ENCODE measurements at regions not wholly inside any gene's neighbourhood (a gene's known extent, or its start where the extent isn't known, plus 50 kb on each side); places are given as distances from the start of the nearest gene placed in this dataset.

GRCh38 chr5:25964009-25964372 is 1074.4 kb downstream of the CDH9 start (continued):
- TF ChIP-seq ZNF142 (CRISPR knock-in tag; IDR thresholded peaks at IDR 0.05) (no peak), NFYB (CRISPR knock-in tag; IDR thresholded peaks at IDR 0.05) (no peak), RXRA (CRISPR knock-in tag; IDR thresholded peaks at IDR 0.05) (no peak), TFDP2 (CRISPR knock-in tag; IDR thresholded peaks at IDR 0.05) (no peak), KLF6 (CRISPR knock-in tag; IDR thresholded peaks at IDR 0.05) (no peak), ZBTB40 (IDR thresholded peaks at IDR 0.05) (no peak), ZBTB40 (CRISPR knock-in tag; IDR thresholded peaks at IDR 0.05) (no peak), JDP2 (CRISPR knock-in tag; IDR thresholded peaks at IDR 0.05; ENCODE audit: borderline replicate concordance) (no peak), ZNF577 (CRISPR knock-in tag; IDR thresholded peaks at IDR 0.05; ENCODE audit: borderline replicate concordance, low read depth) (no peak)
